GM19025 (cell line): ENCODE measurements at regions not wholly inside any gene's neighbourhood (a gene's known extent, or its start where the extent isn't known, plus 50 kb on each side); places are given as distances from the start of the nearest gene placed in this dataset.
"Not testable (repeated sequence)": the region's sequence is repeated elsewhere in the genome, so short reads cannot be mapped to it uniquely, and the experiment has no call there.

Experiments
- ATAC-seq: cut with Tn5 transposase; IDR thresholded peaks from one replicate; pipeline ENCODE4 v1.9.1; 2021; ENCODE audit warnings: mild to moderate bottlenecking, low read depth, moderate library complexity; ENCODE audit not compliant: unreplicated experiment

DNA sequence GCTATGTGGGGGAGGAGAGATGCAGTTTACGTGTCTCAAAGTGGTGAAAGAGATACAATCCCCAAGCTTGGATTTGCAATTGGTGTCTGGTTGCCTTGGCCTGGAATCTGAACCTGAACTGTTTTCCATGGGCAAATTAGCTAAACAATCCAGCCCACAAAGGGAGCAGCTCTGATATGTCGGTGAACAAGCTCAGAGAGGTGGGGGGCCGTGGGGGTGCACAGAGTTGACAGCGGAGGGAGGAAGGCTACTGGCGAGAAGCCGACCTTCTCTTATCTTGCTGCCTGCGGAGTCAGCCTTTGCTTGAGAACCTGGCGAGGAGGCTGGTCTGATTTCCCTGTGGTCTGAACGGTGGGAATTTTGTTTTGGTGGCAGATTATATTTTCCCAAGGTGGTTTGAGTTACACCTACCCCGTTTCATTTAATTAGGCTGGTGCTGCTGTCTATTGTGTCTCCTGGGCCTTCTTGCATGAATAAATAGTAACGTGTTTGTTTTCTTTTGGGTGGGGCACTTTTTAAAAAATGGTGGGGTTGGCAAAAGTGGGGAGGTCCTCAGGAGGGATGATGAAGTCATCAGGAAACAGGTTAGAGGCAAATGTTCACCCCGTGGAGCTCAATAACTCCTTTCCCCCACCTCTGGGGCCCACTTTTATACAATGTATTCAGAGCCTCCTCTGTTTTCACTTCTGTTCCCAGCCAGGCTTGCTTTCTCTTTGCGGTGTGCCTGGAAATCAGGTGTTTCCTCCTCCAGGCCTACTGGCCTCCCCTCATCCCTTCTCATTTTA is 80.9 kb upstream of the IGFBP5 start:
- ATAC-seq, result no peak

DNA sequence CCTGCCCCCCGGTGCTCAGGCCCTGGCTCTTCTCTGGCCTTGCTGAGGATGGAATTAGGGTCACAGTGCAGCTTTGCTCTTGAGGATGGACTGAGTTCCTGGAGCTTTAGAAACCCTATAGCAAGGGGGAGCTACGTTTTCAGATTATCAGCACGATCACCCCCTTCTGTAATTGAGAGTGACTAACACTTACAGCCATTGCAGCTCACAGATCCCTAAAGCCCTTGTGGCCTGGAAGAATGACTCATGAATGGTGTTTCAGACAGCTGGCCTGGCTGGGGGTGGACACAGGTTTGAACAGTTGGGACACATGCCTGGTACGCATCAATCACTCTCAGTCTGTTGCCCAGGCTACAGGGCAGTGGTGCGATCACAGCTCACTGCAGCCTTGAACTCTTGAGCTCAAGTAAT is 79.7 kb upstream of the IGFBP5 start:
- ATAC-seq, result no peak

DNA sequence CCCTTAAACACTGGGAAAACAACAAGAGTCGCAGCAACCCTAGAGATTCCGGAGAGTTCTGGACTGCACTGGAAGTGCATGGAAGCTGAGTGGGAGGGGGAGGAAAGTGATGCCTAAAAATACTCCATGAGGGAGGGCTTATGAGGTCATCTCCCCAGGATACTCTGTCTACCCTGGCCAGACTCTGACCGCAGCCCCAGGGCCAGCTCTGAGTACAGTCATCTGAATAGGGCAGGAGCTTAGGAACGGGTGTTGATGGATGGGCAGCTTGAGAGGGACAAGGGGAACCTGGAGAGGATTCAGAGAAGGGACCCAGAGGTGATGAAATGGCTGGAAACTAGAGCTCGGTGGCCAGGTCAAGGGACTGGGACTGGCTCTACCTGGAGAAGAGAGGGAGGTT is 79.3 kb upstream of the IGFBP5 start:
- ATAC-seq, result no peak

DNA sequence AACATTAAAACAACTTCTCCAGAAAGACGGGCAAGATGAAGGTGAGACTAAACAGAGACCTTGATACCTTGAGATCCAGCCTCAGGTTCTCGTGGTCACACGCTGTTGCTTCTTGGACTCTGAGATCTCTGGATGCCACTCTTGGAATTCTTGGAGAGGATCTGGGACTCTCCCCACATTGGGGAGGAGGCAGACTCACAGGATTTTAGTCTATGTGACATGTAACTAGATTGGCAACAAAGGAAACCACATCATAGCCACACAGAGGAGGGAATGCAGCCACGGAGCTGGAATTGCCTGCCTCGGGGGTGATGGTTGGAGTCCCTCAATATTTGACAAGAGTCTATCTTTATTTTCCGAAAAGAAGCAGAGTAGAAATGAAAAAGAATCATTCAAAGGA is 78.8 kb upstream of the IGFBP5 start:
- no peak for ATAC-seq

DNA sequence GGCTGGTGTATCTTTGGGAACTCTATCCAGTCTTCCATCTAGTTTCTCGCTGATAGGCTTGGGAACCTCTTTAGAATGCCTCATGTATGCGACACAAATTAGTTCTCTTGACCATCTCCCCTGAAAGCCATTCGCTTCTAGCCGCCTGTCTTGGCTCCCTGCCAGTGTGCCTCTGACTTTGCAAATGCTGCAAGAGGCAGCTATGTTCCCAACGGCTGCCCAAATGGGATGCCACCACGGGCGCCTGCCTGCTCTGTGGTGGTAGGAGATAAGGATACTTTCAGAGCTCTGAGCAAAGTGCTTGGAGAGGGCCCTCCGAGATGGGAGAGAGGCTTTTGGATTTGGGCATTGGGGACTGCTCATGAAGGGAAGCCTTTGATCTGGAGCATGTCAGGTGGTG is 77.7 kb upstream of the IGFBP5 start:
- ATAC-seq, result no peak

DNA sequence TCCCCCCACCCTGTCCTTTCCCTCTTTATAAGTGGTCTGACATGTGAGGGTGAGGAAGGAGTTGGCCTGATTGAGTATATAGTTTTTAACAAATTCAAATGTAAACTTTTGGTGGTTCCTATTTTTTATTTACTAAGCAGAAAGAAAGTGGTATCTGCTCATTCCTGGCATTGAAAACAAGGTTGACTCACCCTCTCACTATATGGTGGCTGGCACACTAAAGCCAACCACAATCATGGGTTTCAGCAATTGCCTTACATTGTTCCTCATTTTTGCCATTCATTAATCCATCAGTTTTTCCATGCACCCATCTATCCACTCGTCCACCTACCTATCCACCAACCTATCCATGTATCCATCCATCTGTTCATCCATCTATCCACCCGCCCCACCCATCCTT is 75.4 kb upstream of the IGFBP5 start:
- no peak for ATAC-seq

DNA sequence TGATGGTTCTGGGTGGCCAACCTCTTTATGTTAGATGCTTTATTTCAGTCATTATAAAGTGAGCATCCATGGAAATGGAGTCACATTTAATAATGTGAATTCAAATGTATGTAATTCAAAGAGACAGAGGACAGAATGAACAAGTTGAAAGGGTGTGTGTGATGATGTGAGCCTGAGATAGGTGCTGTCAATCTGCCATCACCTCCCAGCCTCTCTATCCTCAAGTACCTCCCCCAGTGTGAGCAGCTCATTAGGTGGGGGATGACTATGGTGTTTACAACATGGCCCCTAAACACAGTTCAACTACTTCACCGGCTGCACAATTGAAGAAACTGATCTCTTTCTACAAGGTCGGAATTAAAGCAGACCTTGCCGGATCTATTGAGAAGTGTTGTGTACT is 74.7 kb upstream of the IGFBP5 start:
- no peak for ATAC-seq

DNA sequence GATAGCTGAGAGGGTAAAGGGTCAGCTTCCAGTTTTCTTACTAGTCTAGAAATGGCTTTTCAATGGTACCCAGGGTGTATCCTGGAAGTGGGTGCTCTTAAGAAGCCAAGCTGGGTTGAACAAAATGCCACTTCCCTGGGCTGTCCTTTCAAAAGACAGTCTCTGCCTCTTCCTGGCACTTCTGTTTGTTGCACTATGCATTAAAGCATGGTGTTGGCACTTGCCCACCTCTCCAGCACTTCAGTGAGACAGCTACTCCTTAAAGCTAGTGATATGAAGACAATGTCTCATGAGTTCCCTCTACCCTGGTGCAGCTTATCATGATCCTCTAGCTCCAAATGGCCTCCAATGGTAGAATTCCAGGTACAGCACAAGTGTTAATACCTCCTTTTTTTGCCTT is 74.3 kb upstream of the IGFBP5 start:
- ATAC-seq, result no peak

DNA sequence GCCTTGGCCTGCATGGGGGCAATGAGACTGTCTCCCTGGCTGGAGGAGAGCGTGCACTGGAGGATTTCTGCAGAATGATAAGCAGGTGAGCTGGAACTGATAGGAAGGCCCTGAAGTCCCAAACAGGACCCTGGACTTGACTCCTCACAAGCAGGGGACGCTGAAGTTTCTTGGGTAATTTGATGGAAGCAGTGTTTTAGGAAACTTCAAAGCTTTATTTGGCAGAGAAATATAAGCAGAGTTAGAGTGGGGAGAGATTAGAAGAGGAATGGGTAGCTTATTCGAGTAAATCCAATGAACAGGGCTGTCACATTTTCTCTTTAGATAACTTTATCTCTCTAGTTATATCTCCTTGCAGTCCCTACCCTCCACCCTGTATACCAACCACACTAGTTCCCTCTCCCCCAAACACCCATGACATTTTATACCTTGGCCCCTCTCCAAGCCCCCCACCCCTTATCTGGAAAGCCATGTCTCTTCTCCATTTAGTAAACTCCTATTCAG is 73.6 kb upstream of the IGFBP5 start:
- ATAC-seq, result no peak

DNA sequence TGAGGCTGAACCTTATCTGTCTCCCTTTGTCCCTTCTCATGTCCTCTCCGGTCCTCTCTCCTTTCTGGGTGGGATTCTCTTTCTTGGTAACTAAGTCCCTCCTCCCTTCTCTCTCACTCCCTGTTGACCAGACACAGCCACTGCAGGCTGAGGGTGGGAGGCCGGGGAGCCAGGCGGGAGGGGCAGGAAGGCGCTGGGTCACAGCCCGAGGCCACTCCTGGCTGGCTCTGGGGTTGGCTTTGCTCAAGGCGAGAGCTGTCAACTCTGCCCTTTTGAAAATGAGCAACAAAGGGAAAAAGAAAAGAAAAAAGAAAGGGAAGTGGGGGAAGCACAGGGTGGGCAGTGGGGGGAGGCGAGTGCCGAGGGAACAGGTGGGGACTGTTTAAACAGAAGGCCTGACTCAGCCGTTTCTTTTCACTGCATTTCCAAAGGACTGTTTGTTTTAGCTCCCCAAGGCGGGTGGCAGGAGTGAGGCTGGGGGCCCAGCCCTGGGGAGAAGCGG is 70.5 kb upstream of the IGFBP5 start:
- ATAC-seq, result no peak

DNA sequence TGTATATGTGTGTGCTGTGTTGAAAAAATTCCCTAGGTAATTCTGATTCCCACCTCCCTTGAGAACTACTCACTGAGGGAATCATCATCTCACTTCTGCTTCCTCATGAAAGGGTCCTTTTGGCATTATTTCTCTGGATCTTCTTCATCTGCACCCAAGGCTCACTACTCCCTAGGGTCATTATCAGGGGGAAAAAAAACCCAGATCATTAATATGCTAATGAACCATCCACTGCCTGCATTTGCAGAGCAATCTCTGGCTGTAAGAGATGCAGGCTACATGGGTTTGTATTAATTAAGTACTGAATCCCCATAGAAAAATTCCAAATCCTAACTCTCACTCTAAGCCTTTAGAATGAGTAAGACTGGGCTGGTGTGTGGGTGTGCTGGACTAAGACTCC is 68.0 kb upstream of the IGFBP5 start:
- ATAC-seq, result no peak

DNA sequence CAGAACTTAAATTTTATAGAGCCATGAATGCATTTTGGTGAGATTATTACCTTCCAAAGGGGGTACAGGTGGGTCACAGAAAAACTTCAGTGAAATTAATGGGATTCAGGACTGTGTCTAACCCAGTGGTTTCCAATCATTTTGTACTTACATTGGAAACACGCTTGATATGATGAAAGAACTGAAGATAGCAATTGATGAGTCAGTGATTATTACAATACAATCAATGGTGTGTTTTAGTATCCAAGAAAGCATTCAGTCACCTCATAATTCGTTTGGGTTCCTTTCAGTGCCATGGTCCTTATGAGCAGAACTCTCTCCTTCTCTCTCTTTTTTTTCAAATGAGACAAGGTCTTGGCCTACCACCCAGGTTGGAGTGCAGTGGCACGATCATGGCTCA is 66.5 kb upstream of the IGFBP5 start:
- ATAC-seq, result no peak

DNA sequence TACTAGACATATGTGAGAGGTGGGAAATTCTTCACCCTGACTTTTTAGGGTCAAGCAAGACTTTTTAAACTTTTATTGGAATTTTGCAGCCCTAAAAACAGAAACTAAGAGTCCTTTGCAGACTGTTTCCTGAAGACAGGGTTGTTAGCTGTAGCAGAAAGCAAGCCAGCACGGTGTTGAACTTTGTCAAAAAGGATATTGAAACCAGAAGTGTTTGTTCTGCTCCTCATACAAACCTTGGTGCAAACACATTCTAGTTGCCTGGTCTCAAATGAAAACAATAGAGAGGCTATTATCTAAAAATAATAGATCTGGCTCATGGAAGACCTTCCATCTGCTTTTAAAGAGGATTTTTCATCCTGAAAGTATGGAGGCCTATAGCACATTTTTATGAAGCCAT is 65.8 kb upstream of the IGFBP5 start:
- no peak for ATAC-seq

DNA sequence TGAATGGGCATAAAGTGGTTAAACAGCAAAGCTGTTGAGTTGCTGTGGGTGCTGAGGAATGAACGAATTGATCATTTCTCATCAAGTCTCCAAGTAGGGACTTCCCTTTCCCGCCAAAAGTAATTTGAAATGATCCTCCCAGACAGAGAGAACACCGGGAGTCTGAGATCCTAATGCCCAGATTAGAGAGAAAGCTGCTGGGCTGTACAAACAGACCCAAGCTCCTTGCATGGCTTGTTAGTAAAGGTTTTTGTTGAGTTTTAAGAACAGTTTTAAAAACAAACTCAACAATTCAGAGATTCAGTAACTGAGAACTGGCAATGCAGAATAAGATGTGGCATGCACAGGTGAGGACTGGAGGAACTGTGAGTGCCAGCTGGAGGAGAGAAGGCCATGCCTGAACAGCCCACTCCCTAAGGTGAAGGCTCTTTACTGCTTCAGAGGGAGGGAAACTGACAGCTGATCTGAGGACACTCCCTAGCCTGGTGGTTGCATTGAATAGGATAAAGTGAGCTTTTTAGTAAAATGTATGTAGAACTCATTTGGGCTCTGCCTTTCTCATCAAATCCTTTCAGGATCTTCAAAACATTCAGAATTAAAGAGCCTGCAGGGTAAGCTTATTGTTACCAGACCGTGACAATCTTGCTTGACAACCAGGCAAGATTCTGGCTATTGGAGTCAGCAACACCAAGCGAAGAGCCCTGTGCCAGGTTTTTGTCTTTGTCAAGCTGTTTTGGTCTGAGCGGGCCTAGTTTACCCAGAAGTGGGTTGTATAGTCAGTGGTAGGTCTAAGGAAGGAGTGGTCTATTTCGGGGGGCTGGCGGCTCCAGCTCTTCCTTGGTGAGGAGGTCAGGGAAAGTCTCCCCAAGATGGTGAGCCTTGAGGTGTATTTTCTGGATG is 63.2 kb upstream of the IGFBP5 start:
- no peak for ATAC-seq

DNA sequence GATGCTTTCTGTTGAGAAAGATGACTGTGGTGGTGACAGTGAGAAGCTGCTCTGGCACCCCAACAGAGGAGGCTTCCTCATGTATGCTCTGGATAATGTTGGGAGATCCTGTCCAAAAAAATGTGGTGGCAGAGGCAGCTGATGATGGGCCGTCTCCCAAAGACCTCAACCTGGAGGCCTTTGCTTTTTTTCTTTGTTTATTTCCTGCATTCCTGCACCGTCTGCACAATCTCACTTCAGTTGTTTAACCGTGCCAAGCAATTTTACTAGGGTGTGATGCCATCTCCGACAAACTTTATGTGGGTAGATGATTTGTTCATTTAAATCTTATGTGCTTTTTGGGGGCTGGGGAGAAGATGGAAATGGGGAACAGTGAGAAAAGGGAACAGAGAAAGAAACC is 62.2 kb upstream of the IGFBP5 start:
- ATAC-seq, result no peak

DNA sequence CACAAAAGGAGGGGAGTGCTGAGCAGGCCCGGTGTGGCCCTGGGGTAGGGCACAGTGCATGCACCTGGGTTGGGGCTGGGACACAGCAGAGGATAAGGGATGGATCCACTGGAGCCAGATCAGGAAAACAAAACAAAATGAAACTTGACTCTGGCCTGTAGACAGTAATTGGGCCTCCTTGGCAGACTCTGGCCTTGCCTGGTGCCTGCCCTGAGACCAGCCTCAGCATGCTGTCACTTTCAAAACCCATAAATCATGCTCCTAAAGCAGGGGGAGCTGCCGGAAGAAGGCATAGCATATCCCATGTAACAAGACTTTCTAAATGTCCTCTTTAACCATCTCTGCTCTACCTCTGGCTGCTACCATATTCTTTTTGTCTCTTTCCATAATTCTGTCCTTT is 61.1 kb upstream of the IGFBP5 start:
- ATAC-seq, result no peak

DNA sequence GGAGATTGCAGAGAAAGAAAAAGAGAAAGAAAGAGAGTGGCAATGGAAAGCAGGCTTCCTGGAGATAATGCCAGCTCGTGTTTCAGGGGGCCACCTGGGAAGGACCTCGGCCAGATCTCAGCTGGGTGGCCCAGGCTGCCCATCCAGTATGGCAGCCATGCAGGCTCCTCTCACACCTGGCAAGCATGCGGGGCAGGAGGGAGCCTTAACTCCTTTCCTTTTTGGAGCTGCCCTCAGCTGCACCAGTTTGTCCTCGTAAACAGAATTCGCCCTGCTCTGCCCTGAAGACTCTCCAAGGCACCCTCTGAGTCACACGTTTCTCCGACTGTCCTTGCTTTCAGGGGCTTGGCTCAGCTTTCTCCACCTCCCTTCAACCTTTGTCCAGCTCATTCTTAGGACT is 59.5 kb upstream of the IGFBP5 start:
- no peak for ATAC-seq

DNA sequence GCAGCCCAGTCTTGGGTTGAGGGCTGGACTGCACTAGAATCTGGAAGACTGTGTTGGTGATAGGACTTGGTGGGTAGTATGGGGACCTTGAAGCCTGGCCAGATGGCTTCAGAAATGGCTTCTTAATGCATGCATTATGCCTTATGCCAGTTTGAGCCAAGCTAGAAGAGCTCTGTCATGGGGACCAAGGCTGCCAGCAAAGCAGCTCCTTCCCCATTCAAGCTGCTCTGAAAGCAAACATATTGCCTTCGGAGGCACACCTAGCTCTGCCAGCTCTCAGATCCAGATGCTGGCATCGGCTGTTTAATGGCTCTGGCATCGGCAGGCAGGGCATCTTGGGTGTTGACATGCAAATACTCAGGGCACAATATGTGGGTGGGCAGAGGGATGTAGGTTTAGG is 59.0 kb upstream of the IGFBP5 start:
- no peak for ATAC-seq

DNA sequence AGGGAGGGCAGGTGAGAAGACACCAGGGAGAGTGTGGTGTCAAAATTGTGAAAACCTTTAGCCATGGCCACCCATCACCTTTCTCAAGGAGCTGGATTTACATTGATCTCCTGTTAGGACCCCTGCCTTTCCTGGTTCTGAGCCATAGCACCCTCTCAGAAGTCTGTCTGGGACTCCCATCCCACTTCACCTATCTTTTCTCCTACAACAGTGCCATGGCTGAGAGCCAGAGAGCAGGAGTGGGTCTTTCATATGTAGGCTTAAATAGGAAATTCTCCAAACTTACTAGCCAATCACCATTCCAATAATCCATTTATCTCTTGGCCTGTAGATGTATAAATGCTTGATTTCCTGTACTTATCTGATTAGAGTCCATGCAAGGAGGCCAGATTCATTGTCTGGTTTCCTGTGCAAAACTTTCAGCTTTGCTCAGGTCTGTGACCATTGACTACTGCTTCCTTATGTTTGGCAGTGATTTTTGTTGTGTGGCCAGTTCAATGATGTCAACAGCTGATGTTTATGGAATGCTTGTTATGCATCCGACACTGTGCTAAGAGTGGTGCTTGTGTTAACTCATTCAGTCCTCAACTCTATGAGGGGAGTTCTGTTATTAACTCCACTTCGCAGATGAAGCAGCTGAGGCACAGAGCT is 57.6 kb upstream of the IGFBP5 start:
- no peak for ATAC-seq

DNA sequence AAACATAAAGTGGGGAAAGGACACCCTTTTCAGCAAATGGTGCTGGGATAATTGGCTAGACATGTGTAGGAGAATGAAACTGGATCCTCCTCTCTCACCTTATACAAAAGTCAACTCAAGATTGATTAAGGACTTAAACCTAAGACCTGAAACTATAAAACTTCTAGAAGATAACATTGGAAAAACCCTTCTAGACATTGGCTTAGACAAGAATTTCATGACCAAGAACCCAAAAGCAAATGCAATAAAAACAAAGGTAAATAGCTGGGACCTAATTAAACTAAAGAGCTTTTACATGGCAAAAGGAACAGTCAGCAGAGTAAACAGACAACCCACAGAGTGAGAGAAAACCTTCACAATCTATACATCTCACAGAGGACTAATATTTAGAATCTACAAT is 55.4 kb upstream of the IGFBP5 start:
- not testable (repeated sequence) for ATAC-seq

DNA sequence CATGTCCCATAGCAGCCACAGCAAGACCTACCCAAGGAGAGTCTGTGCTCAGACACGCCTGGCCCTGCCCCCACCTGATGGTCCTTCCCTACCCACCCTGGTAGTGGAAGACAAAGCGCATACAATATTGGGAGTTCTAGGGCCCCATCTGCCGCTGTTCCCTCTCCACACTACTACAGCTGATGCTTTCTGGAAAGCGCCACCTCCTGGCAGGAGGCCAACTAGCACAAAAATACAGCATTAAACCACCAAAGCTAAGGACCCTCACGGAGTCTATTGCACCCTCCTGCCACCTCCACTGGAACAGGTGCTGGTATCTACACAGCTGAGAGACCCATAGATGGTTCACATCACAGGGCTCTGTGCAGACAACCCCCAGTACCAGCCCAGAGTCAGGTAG is 50.9 kb upstream of the IGFBP5 start:
- not testable (repeated sequence) for ATAC-seq
